ENCODE measurements at regions not wholly inside any gene's neighbourhood (a gene's known extent, or its start where the extent isn't known, plus 50 kb on each side); places are given as distances from the start of the nearest gene placed in this dataset.

DNA sequence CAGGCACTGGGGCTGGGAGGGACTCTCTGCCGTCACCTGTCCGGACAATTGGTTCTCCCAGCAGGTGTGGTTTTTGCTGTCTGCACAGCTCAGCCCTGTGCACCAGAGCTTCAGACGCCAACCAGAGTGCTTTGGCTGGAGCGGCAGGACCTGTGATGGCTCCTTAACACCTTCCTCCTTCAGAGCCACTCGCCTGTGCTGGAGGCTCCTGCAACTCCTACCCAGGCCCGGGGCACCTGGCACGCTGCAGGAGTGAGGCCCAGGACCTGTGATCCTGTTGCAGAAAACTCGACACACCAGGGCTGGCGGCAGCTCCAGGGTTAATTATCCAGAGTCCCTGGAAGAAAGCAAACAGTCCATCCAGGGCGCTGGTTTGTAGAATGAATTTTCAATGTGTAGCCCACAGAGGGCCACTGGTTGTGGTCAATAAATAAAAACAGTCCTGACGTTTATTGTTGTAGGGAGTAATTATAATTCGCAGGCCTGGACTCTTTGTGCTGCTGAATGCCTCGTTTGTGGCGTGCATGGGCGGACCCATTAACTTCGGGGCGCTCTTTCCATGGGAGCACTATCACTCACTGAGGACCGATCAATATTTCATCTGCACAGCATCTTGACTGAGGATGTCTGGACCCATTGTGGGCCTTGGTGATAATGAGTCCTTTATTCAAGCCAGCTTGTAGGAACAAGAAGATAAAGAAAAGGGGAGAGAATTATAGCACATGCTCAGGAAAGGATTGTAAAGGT is 339.7 kb upstream of the IRX4 start:
- no peak for DNase-seq

DNA sequence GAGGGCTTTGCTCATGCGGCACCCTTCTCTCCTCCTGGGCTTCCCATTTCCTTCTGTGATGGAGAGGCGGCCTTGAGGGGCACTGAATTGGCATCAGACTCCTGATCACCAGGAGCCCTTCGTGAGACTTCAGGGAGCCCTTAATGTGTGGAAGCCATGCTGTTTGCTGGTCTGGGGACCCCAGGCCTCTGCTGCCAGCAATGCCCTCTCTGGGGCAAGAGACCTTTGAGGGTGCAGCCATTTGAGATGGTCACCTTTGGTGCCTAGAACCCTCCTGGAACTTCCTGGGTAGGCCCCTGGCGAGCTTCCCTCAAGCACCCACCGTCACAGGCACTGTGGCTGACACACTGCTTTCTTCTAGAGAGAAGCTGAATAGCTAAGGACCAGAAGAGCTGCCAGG is 338.7 kb upstream of the IRX4 start:
- DNase-seq: no peak

DNA sequence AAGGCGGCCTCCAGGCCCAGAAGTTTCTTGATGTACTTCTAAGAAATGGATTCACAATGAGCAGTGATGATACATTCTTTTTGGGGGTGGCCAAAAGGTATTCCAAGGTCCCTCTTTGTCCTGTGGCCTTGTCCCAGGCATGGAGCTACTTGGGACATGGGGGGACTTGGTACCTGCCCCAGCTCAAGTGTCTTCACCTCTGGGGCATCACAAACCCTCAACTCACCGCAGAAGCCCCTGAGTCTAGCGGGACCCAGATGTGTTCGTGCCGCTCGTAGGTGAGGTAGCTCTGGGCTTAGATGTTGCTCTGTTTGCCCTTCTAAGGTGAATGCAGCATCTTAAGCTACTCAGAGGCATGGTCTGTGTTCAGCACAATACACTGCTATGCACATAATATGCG is 338.0 kb upstream of the IRX4 start:
- DNase-seq: no peak

DNA sequence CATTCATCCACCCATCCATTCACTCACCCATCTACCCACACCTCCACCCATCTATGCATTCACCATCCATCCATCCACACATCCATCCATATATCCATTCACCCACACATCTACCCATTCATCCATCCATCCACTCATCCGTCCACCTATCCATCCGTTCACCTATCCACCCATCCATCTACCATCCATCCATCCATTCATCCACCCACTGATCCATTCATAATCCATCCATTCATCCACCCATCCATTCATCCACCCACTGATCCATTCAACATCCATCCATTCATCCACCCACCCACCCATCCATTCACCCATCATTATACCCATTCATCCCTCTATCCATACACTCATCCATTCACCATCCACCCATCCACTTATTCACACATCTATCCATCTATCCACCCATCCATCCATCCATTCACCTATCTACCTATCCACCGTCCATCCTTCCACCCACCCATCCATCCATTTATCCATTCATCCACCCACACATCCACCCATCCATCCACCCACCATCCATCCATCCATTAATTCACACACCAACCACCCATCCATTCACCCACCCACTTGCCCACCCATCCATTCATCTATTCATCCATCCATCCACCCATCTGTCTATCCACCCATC is 336.5 kb upstream of the IRX4 start:
- DNase-seq: no peak

DNA sequence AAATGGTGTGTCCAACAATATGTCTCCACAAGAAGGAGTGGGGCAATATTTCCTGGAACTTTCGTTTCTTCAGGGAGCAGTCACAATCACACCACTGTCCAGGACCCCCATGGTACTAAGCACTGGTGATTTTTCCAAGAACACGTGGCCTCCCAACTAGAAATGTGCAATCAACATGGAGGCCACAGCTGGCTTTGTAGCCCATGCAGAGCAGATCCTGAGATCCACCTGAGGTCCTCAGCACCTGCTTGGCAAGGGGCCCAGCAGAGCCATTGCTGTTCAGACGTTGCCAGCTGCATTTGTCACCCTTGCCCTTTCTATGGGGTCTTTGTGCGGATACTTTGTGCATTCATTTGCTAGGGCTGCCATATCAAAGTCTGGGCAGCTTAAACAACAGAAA is 334.5 kb upstream of the IRX4 start:
- no peak for DNase-seq

DNA sequence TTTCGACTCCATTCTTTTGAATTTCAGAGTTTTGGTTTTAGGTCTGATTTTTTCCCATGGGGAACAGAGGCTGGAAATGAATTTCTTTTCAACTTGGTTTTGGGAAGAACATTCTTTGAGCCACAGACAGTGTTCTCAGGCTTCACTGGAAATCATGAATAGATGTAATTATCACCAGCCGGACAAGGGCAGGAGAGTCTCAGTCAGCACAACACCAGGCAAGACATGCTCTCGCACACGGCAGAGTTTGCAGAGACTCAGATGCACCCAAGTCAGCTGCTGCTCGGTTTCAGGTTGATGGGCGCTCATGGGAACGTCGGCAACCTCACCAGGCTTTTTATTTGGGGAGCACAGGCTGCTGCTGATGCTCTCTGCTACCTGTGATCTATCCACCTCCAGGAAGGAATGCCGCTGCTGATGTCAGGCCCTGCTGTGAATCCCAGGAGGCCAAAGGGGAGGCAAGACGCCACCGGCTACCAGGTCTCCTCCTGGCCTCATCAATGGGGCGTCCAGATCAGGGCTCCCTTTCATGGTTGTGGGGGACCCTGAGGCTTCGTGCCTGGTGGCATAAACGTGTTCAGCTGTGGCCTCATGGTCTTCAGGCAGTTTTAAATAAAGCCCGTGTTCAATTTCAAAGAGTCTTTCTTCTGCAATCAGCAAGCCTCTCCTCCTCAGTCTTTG is 332.3 kb upstream of the IRX4 start:
- no peak for DNase-seq

DNA sequence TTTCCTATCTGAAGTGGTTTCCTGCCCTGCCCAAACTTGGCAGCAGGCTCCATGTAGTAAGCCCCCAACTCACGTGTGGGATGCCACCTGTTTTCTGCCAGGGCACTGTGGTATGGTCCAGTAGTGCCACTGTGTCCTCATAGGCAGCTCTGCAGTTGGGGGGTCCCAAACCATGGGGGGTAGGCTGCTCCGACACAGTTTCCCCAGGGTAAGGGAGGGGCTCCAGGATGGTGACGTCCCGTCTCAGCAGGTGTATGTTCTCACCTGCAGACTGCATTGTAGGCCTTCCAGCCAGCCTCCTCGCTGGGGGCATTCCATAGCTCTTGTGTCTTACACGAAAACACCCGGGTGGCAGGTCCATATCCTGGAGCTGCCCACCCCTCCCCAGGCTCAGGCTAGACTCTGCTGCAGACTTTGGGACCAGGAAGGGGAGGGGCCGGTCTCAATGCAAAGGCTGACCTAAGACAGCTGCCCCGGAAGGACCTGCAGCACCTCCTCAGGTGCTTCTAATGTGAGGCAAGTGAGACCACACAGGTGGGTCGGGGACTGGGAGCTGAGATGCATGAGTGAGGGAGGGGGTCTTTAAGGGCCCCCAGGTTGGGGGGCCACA is 330.5 kb upstream of the IRX4 start:
- DNase-seq: no peak

DNA sequence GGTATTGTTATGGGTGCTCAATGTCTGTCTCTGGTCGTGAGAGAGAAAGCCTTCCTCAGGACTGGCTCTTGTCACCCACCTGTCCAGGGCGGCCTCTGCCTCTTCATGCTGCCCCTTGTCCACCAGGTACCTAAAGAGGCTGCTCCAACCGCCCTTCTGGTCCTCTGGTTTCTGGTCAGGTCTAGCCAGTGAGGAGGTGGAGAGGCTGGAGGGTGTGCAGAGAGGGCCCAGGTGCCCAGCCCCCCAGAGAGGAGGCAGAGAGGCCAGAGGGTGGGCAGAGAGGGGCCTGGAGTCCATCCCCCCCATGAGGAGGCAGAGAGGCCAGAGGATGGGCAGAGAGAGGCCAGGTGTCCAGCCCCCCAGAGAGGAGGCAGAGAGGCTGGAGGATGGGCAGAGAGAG is 329.8 kb upstream of the IRX4 start:
- DNase-seq: no peak

DNA sequence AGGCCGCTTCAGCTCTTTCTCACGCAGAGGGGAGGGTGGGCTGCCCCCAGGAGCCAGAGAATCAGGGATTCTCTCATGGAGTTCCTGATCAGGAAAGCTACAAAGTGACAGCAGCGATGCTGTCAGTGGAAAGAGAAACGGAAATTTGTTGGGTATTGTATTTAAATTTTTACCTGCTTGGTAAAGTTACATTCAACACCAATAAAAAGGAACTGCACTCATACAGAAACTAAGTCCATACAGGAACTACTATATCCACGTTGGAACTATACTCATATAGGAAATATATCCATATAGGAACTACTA is 325.5 kb upstream of the IRX4 start:
- DNase-seq: no peak

DNA sequence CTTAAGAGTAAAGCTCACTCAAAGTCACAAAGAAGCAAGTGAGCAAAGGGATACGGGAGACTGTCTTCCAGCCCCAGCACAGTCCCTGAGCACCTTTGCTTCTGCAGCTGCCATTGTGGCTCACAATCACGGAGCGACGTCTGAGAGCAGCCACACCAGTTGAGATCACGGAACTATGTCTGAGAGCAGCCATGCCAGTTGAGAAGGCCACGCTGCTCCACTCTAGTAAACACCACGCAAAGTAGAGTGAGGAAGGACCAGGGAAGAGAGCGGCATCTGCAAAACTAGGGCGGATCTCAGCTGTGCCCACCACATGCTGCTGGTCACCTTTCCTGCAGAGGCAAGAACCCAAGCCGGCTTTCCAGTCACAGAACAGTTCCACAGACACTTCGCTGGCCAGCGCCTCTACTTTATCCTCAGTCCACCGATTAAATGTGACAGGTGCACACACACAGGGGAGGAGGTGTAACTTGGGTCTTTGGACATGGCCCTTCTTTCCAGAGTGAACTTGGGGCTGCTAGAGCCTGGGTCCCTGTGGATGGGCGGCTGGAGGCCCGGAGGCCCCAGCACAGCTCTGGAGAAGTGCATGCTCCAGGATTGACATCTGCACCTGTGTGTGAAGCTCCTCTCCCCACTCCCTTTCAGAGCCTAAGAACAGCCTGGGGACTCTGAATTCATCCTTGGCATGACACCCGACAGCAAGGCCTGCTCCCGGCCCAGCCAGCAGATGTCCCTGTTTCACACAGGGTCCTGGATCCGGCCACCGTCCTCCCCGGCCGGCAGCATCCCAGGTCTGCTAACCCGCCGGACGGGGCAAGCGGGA is 324.9 kb upstream of the IRX4 start:
- no peak for DNase-seq

DNA sequence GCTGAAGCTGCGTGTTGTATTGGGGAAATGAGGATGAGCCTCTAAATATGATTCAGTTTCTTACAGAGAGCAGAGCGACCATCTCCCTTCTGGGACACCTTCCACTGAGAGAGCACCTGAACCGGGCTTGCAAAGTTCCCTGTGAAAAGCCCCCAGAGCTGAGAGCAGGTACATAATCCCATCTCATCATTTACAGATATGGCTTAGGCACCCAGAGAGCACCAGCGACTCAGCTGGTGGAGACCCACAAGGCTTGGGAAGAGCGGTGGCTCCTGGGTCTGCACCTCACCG is 324.3 kb upstream of the IRX4 start:
- no peak for DNase-seq

DNA sequence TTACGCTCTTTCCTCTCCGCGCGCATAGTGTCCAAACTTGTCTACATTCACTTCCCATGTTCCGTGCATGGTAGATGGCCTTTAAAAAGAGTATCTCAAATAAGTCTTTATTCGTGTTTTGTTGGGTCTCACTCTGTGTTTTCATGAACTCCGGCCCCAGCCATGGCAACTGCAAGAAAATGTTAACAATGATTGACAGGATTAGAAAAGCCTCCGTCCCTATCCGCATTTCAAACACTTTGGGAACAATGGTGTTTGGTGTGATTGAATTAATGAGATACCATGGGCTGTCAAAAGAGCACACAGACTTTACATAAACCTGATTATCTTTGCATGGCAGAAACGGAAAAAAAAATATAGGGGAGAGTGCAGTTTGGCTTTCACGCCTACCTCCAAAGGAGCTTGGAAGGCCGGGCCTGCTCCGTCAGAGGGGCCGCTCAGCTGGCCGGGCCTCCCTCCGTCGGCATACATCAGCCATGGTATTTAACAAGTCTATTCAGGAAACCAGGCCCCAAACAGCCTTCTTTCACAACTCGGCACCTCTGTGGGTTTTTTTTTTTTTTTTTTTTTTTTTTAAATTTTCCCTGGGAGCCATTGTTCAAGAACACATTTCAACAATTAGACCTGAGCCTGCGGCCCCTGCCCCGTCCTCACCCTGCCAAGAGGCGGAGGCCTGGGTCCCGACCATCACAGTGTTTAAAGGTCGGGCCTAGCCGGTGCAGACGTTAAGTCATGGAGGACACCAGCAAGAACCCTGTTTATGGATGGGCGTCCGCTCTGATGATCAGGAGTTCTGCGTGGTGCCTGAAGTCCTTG is 323.8 kb upstream of the IRX4 start:
- DNase-seq: no peak

DNA sequence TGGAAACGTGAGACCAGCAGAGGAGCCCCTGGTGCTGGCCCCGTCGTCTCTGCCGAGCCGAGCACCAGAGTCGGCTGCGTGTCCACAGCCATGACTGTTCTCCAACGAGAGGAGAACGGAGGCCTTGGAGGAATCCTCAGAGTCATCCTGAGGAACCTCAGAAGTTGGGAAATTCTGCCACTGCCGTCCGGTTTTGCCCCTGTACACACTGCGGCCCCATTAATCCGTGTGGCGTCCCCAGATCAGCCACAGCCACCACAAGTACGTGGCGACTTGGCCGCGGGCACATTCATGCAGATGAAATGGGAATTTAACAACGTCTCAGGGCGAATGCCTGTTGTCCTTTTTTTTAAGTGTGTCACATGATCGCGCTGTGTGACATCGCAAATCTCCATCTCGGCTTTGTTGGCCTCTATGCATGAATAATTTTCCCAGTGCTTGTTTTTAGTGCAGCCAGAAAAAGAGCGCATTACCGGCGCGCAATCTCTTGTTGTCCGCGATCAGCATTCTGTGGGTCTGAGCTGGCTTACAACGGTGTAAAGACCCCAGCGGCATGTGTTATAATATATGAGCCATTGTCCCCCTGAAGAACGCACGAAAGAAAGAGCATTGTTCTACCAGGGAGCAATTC is 323.0 kb upstream of the IRX4 start:
- no peak for DNase-seq

DNA sequence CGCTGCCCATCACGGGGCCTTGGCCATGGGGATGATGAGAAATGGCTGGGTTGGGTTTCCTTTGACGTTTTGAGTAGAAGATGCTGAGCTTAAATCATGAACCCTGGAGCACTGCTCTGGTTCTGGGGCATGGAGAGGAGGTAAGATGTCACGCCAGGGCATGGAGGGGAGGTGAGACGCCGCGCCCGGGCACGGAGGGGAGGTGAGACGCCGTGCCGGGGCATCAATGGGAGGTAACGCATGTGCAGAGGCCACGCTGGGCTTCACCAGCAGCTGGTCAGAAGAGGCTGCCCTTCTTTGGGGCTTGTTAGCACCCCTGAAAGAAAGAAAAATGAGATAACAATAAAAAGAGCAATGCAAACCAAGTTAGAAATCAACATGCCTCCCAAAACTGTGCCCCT is 322.5 kb upstream of the IRX4 start:
- DNase-seq: no peak

DNA sequence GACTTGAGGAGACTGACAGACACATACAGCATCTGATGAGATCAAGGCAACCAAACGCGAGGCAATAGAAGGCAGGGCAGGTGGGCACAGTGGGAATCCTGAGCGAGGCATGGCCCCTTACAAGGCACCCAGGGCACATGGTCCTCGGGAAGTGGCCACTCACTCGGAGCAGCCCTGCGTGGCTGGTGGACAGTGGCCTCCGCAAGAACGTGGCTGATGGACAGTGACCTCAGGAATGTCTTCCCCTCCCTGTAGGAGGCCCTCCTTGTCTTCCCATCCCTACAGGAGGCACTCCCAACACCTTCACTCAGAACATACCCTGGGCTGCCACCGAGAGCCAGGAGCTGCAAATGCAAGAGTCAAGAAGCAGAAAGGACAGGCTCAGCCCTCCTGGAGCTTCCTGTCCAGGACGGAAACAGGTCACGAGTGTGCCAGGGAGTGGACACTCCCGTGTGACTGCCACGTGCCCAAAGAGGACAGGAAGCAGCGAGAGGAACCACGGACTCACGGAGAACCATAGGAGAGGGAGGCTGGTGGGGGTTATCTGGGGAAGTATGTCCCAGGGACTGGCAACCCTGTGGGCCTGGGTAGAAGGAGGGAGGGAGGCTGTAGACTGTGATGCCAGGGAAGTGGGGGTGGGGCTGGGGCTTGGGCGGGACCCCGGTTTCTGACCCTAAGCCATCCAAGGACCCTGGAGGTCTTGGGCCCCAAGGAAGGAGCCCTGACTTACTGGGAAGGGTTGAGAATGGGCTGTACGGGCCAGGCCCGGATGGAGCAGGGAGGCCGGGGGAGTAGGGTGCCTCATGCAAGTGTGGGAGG is 321.9 kb upstream of the IRX4 start:
- no peak for DNase-seq

DNA sequence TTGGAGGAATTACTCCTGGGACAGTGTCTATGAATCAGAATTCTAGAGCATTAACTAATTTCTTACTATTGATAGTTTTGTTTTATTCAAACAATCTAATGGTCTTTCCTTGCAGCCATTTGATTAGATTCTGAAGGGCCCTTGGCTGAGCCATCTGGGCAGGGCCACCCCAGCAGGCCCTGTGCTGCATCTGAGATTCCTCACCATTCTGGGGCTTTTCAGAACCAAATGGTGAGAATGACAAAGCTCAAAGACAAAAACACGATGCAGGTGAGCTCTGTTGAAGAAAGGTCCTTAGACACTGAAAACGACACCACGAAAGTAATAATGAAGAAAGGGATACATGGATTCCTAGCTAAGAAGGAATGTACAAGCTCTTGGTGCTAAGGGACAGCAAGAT is 321.0 kb upstream of the IRX4 start:
- no peak for DNase-seq

DNA sequence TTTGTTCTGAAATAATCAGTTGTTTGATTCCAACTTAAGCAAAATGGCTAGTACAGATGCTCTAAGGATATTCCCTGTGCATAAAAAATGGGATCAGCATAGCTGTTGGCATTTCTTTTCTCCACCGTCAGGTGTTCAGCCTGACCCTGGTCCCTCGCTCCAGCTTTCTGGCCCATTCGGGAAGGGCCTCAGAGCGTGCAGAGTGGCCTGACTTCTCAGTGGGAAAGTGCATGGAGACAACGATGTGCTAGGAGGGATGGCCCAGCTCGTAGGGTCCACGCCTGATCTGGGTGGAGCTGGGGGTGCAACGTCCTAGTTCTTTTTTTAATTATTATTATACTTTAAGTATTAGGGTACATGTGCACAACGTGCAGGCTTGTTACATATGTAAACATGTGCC is 319.1 kb upstream of the IRX4 start:
- no peak for DNase-seq

DNA sequence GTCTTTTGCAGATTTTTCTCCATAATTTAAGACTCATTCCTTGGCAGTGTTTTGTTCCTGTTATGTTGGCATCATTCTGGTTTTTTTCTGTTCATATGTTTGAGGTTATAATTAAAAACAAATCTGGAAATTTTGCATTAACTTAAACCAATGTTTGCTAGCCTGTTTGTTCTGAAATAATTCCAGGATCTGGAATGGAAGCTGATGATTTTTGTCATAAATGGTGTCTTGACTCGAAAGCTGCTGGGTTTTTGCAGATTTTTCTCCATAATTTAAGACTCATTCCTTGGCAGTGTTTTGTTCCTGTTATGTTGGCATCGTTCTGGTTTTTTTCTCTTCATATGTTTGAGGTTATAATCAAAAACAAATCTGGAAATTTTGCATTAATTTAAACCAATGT is 318.7 kb upstream of the IRX4 start:
- DNase-seq: no peak

DNA sequence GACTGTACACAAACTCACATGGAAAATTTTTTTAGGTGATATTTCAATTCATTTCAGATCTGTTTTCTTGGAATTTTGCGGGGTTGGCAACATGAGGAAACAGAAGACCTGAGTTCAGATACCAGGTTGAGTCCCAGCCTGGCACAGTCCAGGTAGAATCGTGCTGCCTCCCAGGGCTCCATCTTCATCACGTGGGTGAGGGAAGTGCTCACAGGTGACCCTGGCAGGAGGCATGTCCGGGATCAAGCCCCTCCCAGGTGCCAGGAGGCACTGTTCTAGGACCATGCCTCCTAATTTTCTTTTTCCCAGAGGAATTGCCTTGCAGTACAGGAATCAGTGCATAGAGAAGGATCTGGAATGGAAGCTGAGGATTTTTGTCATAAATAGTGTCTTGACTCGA is 318.3 kb upstream of the IRX4 start:
- DNase-seq: no peak

DNA sequence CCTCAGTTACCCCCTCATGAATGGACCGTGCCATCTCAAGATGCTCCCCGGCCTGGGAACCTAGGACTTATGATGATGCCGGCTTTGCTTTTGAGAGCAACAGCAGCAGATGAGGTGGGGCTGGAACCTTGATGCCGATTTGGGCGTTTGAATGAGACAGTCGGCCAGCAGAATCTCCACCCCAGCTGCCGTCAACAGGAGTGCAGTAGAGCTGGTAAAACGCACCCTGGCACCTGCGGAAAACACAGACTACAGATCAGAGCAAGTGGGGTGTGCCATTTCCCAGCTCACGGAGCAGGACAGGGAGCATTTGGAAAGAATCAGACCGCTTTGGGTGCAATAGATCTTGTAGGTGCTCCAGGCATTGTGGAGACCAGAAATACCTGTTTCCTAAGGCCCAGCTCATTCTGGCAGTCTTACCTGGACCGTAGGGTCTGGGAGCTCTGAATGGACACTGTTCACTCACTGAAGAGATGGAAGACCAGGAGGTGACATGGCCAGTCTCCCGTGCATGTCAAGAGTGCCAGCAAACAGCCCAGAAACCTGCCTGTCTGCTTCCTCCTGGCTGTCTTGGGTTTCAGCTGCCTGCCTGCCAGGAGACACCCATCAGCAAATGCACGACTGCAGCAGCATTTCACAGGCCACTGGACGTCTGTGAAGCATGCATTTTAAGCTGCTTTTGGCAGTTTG is 317.7 kb upstream of the IRX4 start:
- no peak for DNase-seq

DNA sequence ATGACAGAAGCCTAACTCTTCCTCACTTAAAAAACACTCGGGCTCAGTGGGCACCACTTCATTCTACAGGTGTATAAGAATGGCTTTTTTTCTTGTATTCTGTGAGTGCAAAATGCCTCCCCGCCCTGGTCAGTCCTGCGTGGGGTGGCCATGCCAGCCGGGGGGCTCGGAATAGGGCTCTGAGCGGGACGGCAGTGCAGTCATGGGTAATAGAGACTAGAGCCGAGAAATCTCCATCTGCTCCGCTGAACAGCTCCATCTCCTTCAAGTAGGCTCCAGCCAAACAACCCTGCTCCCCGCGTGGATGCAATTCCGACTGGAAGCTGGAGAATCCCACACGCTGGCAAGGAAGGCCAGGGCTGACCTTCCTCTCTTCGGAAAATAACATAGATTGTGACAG is 317.0 kb upstream of the IRX4 start:
- no peak for DNase-seq

Measured in NCI-H748 treated with DMSO at 0.1 percent for 48 hours (cell line).